OCI-LY1 (cell line): ENCODE measurements at regions not wholly inside any gene's neighbourhood (a gene's known extent, or its start where the extent isn't known, plus 50 kb on each side); places are given as distances from the start of the nearest gene placed in this dataset.

Experiments
- CTCF ChIP-seq: fragments of 200-600 bp; sonication (generic), shearing (Covaris generic); IDR thresholded peaks from 2 replicates; pipeline ENCODE4 v1.5.1; 2017; ENCODE audit warnings: mild to moderate bottlenecking, antibody characterized with exemption, low read length, moderate library complexity, mixed read lengths
- EZH2 ChIP-seq: fragments of 200-600 bp; sonication (generic), shearing (Covaris generic); IDR thresholded peaks from 2 replicates; pipeline ENCODE4 v1.8.0; 2017; ENCODE audit warnings: borderline replicate concordance, mixed run types, mild to moderate bottlenecking, antibody characterized with exemption, low read length, moderate library complexity, mixed read lengths

DNA sequence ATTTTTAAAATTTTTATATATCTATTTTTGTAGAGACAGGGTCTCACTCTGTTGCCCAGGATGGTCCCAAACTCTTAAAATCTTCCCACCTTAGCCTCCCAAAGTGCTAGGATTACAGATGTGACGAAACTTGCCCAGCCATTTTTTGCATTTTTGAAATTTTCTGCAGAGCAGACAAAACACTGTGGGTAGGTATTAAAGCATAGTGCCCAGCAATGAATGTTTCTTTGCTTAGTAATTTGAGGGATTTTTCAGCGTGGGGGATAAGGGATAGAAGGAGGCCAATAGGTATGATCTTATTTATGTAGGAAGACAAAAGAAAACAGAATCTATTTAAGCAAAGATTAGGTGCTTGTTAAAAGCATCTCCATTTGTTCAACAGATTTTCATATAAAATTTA is 446.8 kb upstream of the DPH6 start:
- TF ChIP-seq CTCF (no peak), EZH2 (no peak)
